HG02798 (cell line): ENCODE measurements at regions not wholly inside any gene's neighbourhood (a gene's known extent, or its start where the extent isn't known, plus 50 kb on each side); places are given as distances from the start of the nearest gene placed in this dataset.
"Not testable (repeated sequence)": the region's sequence is repeated elsewhere in the genome, so short reads cannot be mapped to it uniquely, and the experiment has no call there.

Experiments
- ATAC-seq: cut with Tn5 transposase; IDR thresholded peaks from one replicate; pipeline ENCODE4 v1.9.1; 2021; ENCODE audit warnings: mild to moderate bottlenecking; ENCODE audit not compliant: unreplicated experiment, poor library complexity

- peak; percentile 51 for ATAC-seq
Observed at GRCh38 chr5:148740966-148741742, 85.3 kb upstream of the ADRB2 start.

- ATAC-seq, result not testable (repeated sequence)
Observed at GRCh38 chr5:148741766-148742165, 84.6 kb upstream of the ADRB2 start.

GRCh38 chr5:148744380-148744779 lies 82.0 kb upstream of the ADRB2 start:
- not testable (repeated sequence) for ATAC-seq

- peak; percentile 81 for ATAC-seq
Observed at GRCh38 chr5:148746826-148747535, 79.4 kb upstream of the ADRB2 start.

- no peak for ATAC-seq
Observed at GRCh38 chr5:148747536-148747906, 78.9 kb upstream of the ADRB2 start.

GRCh38 chr5:148748702-148749392 lies 77.6 kb upstream of the ADRB2 start:
- ATAC-seq, result no peak

GRCh38 chr5:148750614-148751013 lies 75.8 kb upstream of the ADRB2 start:
- ATAC-seq, result no peak

GRCh38 chr5:148751025-148751424 lies 75.4 kb upstream of the ADRB2 start:
- ATAC-seq, result no peak

GRCh38 chr5:148752375-148752774 lies 74.0 kb upstream of the ADRB2 start:
- ATAC-seq, result not testable (repeated sequence)

GRCh38 chr5:148759101-148759500 lies 67.3 kb upstream of the ADRB2 start:
- no peak for ATAC-seq

GRCh38 chr5:148760945-148761638 lies 65.3 kb upstream of the ADRB2 start:
- peak; percentile 100 for ATAC-seq

- ATAC-seq, result no peak
Observed at GRCh38 chr5:148763996-148764395, 62.4 kb upstream of the ADRB2 start.

- ATAC-seq, result no peak
Observed at GRCh38 chr5:148765061-148765460, 61.4 kb upstream of the ADRB2 start.

GRCh38 chr5:148768806-148769415 lies 57.5 kb upstream of the ADRB2 start:
- no peak for ATAC-seq

GRCh38 chr5:148769941-148770340 lies 56.5 kb upstream of the ADRB2 start:
- no peak for ATAC-seq

- no peak for ATAC-seq
Observed at GRCh38 chr5:148774313-148774712, 52.1 kb upstream of the ADRB2 start.

- no peak for ATAC-seq
Observed at GRCh38 chr5:148776261-148776660, 50.1 kb upstream of the ADRB2 start.
